Esophagus muscularis mucosa (tissue), 4 donors: ENCODE measurements at regions not wholly inside any gene's neighbourhood (a gene's known extent, or its start where the extent isn't known, plus 50 kb on each side); places are given as distances from the start of the nearest gene placed in this dataset.
"Not testable (repeated sequence)": the region's sequence is repeated elsewhere in the genome, so short reads cannot be mapped to it uniquely, and the experiment has no call there.

ENCODE experiments used
- DNase-seq: peaks from one replicate; pipeline ENCODE4 v3.0.0-alpha.2; 2017; ENCODE audit errors: extremely low spot score
- H3K27ac ChIP-seq, 4 donors: fragments of 200-600 bp; sonication (generic); replicated peaks in 1 of 4; 1 replicate in 3 of 4; 2 replicates in 1 of 4; pipeline ENCODE4 v1.5.1; 2016 to 2019; ENCODE audit warnings: mild to moderate bottlenecking in 1 of 4
- H3K27me3 ChIP-seq, 4 donors: fragments of 200-600 bp; sonication (generic); one replicate each; pipeline versions ENCODE4 v1.5.1 to v1.6.0; 2016 to 2019
- H3K36me3 ChIP-seq, 4 donors: fragments of 200-600 bp; sonication (generic); one replicate each; pipeline ENCODE4 v1.5.1; 2016 to 2019
- H3K4me1 ChIP-seq, 4 donors: fragments of 200-600 bp; sonication (generic); one replicate each; pipeline ENCODE4 v1.5.1; 2016 to 2019
- H3K4me3 ChIP-seq, 4 donors: fragments of 200-600 bp; sonication (generic); 1 replicate in 2 of 4; 2 replicates in 2 of 4; pipeline ENCODE4 v1.5.1; 2016 to 2019; ENCODE audit warnings: mild to moderate bottlenecking in 4 of 4, moderate library complexity in 1 of 4
- H3K9me3 ChIP-seq, 4 donors: fragments of 200-600 bp; sonication (generic); 1 replicate in 3 of 4; 2 replicates in 1 of 4; pipeline ENCODE4 v1.5.1; 2016 to 2019
- CTCF ChIP-seq, 3 experiments: fragments of 200-600 bp in 2 of 3; fragments of 450-650 bp in 1 of 3; sonication (generic) in 2 of 3; IDR thresholded peaks; one replicate each; pipeline ENCODE4 v1.5.1; 2017 to 2019; ENCODE audit warnings: antibody characterized with exemption in 3 of 3, mild to moderate bottlenecking in 2 of 3, moderate library complexity in 1 of 3
- EP300 ChIP-seq: sonication (generic); formaldehyde crosslinking; IDR thresholded peaks from one replicate; pipeline ENCODE4 v1.6.1; 2017; ENCODE audit warnings: antibody characterized with exemption
- POLR2A ChIP-seq: fragments of 450-650 bp; IDR thresholded peaks from one replicate; pipeline ENCODE4 v1.6.1; 2017; ENCODE audit warnings: antibody characterized with exemption, moderate library complexity, mild to moderate bottlenecking, low read depth
- POLR2AphosphoS5 ChIP-seq, 2 donors: sonication (generic); formaldehyde crosslinking; IDR thresholded peaks; one replicate each; pipeline ENCODE4 v1.6.1; 2017; ENCODE audit warnings: antibody characterized with exemption in 2 of 2
- WGBS: methylation state at CpG from one replicate; pipeline ENCODE4 v1.1.5; 2018; 5-methylcytosine and 5-hydroxymethylcytosine counted together
- intact Hi-C: fragments of 100-400 bp; cut with DNase I; formaldehyde crosslinking; loops from one replicate; pipeline ENCODE4 v1.15.1; 2023

GRCh38 chr21:21860888-21861287 lies 862.7 kb downstream of the NCAM2 start:
- 39% methylated on average over 2 of the region's 2 CpGs for WGBS
- Histone ChIP-seq H3K4me1 (no peaks in the 10 kb centered on the region), H3K27me3 (no peaks in the 10 kb centered on the region), H3K36me3 (no peaks in the 10 kb centered on the region), H3K9me3 (no peaks in the 10 kb centered on the region), H3K27ac (no peak overlapping the region), H3K4me3 (no peak overlapping the region)
- DNase-seq: no peak
- intact Hi-C loops: no loop called here
- TF ChIP-seq CTCF (IDR thresholded peaks at IDR 0.05): no peak
- no peak for TF ChIP-seq POLR2AphosphoS5 (IDR thresholded peaks at IDR 0.05)
- no peak for TF ChIP-seq POLR2A

GRCh38 chr21:21864321-21864840 lies 866.2 kb downstream of the NCAM2 start:
- H3K27ac ChIP-seq: no peak overlapping the region
- no peak overlapping the region for H3K4me3 ChIP-seq
- H3K36me3 ChIP-seq: no peaks in the 10 kb centered on the region
- H3K9me3 ChIP-seq: no peaks in the 10 kb centered on the region
- TF ChIP-seq CTCF (IDR thresholded peaks at IDR 0.05): no peak
- TF ChIP-seq POLR2AphosphoS5 (IDR thresholded peaks at IDR 0.05): no peak
- no peak for TF ChIP-seq POLR2A
- no peak for TF ChIP-seq EP300
- WGBS: 70% methylated on average over 4 of the region's 4 CpGs
- no peak for DNase-seq
- no peaks in the 10 kb centered on the region for H3K4me1 ChIP-seq
- no peaks in the 10 kb centered on the region for H3K27me3 ChIP-seq
- intact Hi-C loops: no loop called here

- Histone ChIP-seq H3K9me3 (peaks cover 0 to 9% (median 0%) of the 10 kb centered on the region in 4 donors), H3K36me3 (no peaks in the 10 kb centered on the region), H3K27ac (no peak overlapping the region), H3K4me1 (no peaks in the 10 kb centered on the region), H3K27me3 (no peaks in the 10 kb centered on the region), H3K4me3 (no peak overlapping the region)
- TF ChIP-seq CTCF (IDR thresholded peaks at IDR 0.05) (no peak), EP300 (no peak), POLR2A (no peak), POLR2AphosphoS5 (IDR thresholded peaks at IDR 0.05) (no peak)
- intact Hi-C loops: no loop called here
- DNase-seq: no peak
- WGBS: 74% methylated on average over 2 of the region's 2 CpGs
Measured at GRCh38 chr21:21897275-21897883, 899.2 kb downstream of the NCAM2 start.

- DNase-seq: no peak
- intact Hi-C loops: no loop called here
- peaks cover 0 to 2% (median 0%) of the 10 kb centered on the region in 4 donors for H3K9me3 ChIP-seq
- H3K4me1 ChIP-seq: no peaks in the 10 kb centered on the region
- TF ChIP-seq EP300: no peak
- no peak for TF ChIP-seq CTCF (IDR thresholded peaks at IDR 0.05)
- TF ChIP-seq POLR2AphosphoS5 (IDR thresholded peaks at IDR 0.05): no peak
- TF ChIP-seq POLR2A: no peak
- no peak overlapping the region for H3K27ac ChIP-seq
- no peaks in the 10 kb centered on the region for H3K27me3 ChIP-seq
- no peaks in the 10 kb centered on the region for H3K36me3 ChIP-seq
- WGBS: 100% methylated on average over 1 of the region's 1 CpG
- no peak overlapping the region for H3K4me3 ChIP-seq
Measured at GRCh38 chr21:21898801-21899200, 900.6 kb downstream of the NCAM2 start.

GRCh38 chr21:21902416-21902815 lies 904.2 kb downstream of the NCAM2 start:
- H3K27me3 ChIP-seq, H3K27ac ChIP-seq, DNase-seq, intact Hi-C loops, H3K4me1 ChIP-seq, H3K9me3 ChIP-seq, H3K4me3 ChIP-seq, H3K36me3 ChIP-seq: not testable (repeated sequence)
- WGBS: 94% methylated on average over 3 of the region's 28 CpGs
